ENCODE measurements at regions not wholly inside any gene's neighbourhood (a gene's known extent, or its start where the extent isn't known, plus 50 kb on each side); places are given as distances from the start of the nearest gene placed in this dataset.

DNA sequence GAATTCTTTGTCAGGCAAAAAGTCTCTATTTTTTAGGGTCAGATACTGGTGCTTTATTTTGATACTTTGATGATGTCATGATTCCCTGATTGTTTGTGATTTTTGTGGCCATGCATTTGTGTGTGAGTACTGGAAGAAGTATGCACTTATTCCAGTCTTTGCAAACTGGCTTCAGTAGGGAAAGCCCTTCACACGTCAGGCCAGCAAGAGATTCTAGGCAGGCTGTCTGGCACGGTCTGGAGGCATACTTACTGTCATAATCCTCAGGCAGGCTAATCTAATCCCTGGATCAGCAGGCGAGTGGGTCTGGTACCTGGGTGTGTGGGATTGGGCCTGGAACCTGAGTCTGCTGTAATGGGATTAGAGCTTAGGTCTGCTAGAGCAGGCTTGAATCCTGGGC is 391.8 kb upstream of the MMS22L start:
- H3K36me3 Mint-ChIP-seq, result no peaks in the 10 kb centered on the region
- H3K27me3 Mint-ChIP-seq, result no peaks in the 10 kb centered on the region
- no peak overlapping the region for H3K4me3 Mint-ChIP-seq
- H3K4me1 Mint-ChIP-seq (ENCODE audit: unreplicated experiment), result no peaks in the 10 kb centered on the region
- no peak for DNase-seq (ENCODE audit: extremely low spot score, unreplicated experiment)
- H3K27ac Mint-ChIP-seq, result no peak overlapping the region
- no peaks in the 10 kb centered on the region for H3K9me3 Mint-ChIP-seq
- TF ChIP-seq, protein P1, sequence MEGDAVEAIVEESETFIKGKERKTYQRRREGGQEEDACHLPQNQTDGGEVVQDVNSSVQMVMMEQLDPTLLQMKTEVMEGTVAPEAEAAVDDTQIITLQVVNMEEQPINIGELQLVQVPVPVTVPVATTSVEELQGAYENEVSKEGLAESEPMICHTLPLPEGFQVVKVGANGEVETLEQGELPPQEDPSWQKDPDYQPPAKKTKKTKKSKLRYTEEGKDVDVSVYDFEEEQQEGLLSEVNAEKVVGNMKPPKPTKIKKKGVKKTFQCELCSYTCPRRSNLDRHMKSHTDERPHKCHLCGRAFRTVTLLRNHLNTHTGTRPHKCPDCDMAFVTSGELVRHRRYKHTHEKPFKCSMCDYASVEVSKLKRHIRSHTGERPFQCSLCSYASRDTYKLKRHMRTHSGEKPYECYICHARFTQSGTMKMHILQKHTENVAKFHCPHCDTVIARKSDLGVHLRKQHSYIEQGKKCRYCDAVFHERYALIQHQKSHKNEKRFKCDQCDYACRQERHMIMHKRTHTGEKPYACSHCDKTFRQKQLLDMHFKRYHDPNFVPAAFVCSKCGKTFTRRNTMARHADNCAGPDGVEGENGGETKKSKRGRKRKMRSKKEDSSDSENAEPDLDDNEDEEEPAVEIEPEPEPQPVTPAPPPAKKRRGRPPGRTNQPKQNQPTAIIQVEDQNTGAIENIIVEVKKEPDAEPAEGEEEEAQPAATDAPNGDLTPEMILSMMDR (conservative IDR thresholded peaks at IDR 0.05), result no peak

DNA sequence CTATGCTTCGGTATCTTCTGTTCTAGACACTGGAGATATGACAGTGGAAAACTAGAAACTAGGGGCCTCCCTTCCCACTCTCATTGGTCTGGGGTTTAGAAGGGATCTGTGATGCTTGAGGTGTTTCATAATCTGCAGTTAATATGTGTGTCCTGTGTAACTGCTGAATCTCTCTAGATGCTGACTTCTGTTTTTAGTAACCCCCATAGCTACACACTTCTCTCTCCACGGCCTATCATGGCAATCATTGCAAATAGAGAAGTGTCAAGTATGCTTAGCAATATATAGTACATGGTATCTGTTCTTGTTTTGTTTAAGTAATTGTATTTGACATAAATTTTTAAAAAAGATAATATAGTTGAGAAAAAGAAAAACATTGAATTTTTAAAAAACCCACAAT is 394.6 kb upstream of the MMS22L start:
- H3K27me3 Mint-ChIP-seq, result no peaks in the 10 kb centered on the region
- no peaks in the 10 kb centered on the region for H3K36me3 Mint-ChIP-seq
- no peaks in the 10 kb centered on the region for H3K9me3 Mint-ChIP-seq
- TF ChIP-seq, protein P1 (conservative IDR thresholded peaks at IDR 0.05), result no peak
- no peaks in the 10 kb centered on the region for H3K4me1 Mint-ChIP-seq (ENCODE audit: unreplicated experiment)
- no peak overlapping the region for H3K27ac Mint-ChIP-seq
- DNase-seq (ENCODE audit: extremely low spot score, unreplicated experiment), result no peak
- H3K4me3 Mint-ChIP-seq, result no peak overlapping the region

DNA sequence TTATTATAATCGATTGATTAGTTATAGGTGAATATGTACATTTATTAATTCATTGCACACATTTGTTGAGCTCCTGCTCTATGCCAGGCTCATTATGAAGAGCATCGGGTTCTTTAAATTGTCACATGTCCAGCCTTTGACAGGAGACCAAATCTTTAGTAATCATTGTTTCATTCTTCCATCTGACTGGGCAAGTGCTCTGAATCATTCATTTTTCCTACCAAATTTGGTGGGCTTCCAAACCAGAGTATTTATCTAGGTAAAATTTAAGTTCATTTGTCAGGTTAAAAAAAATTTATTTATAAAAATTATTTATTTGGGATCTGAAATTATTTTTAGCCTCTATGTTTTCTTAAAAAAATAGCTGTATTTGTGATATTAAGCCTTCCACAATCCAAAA is 404.9 kb upstream of the MMS22L start:
- DNase-seq (ENCODE audit: extremely low spot score, unreplicated experiment), result no peak
- H3K4me3 Mint-ChIP-seq, result no peak overlapping the region
- H3K36me3 Mint-ChIP-seq, result no peaks in the 10 kb centered on the region
- H3K27me3 Mint-ChIP-seq, result no peaks in the 10 kb centered on the region
- TF ChIP-seq, protein P1 (conservative IDR thresholded peaks at IDR 0.05), result no peak
- H3K9me3 Mint-ChIP-seq, result no peaks in the 10 kb centered on the region
- H3K4me1 Mint-ChIP-seq (ENCODE audit: unreplicated experiment), result no peaks in the 10 kb centered on the region
- H3K27ac Mint-ChIP-seq, result no peak overlapping the region

DNA sequence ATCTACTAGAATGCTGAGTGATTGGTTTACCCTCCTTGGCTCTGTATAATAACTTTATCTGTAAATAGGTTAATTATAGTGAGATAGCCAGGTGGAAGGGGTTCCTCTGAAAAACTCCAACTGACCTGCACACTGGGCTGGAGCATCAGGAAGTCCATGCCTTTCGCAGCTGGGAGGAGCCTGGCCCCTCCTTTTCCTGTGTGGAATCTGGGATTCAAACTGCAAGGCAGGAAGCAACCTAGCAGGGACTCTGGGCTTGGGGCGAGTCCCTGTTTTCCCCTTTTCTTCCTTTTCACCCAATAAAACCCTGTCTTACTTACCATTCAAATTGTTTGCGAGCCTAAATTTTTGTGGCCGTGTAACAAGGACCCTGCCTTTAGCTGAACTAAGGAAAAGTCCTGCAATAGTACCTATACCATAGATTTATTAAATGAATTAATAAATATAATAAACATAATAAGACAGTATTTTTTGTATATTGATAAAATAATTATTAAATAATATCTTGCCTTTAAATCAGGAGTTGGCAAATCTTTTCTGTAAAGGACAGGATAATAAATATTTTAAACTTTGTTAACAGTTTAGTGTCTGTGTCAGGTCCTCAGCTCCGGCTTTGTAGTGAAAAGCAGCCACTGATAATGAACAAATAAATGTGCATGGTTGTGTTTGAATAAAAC is 406.2 kb upstream of the MMS22L start:
- Mint-ChIP-seq H3K4me1 (ENCODE audit: unreplicated experiment) (no peaks in the 10 kb centered on the region), H3K36me3 (no peaks in the 10 kb centered on the region), H3K9me3 (no peaks in the 10 kb centered on the region), H3K27ac (no peak overlapping the region), H3K27me3 (no peaks in the 10 kb centered on the region), H3K4me3 (no peak overlapping the region)
- no peak for DNase-seq (ENCODE audit: extremely low spot score, unreplicated experiment)
- TF ChIP-seq, protein P1 (conservative IDR thresholded peaks at IDR 0.05), result no peak

DNA sequence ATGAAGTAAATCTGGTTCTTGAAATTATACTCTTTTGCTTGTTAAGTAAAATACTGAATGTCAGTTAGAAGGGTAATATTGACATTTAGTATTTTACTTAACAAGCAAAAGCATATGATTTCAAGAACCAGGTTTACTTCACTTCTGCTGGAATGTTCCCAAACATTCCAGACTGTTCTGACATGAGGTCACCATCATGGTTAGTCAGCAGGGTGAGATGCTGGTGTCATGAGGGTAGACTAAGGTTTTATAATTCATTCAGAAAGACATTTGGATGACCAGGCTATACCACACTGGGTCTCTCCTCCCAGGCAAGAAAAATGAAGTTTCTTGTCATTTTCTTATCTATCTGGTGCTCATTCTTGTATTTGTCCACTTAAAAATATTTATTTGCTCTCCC is 414.4 kb upstream of the MMS22L start:
- Mint-ChIP-seq H3K4me1 (ENCODE audit: unreplicated experiment) (no peaks in the 10 kb centered on the region), H3K9me3 (no peaks in the 10 kb centered on the region), H3K36me3 (no peaks in the 10 kb centered on the region), H3K27ac (no peak overlapping the region), H3K4me3 (no peak overlapping the region), H3K27me3 (no peaks in the 10 kb centered on the region)
- DNase-seq (ENCODE audit: extremely low spot score, unreplicated experiment), result no peak
- TF ChIP-seq, protein P1 (conservative IDR thresholded peaks at IDR 0.05), result no peak

DNA sequence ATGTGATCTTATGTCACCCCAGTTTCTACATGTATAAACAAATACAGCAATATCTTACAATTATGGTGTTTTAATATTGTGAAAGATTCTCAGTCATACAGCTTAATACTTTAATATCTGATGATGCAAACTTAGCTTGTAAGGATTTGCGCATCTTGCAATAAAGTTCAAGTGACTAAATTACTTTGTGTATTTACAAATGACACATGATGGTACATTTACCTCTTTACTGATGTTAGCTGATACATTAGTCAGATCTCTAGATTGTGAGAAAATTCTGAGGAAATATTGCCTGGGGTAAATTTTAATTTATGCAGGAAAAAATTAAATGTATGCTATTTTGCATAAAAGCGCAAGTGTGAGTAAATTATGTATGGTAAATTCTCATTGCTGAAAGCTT is 418.8 kb upstream of the MMS22L start:
- TF ChIP-seq, protein P1 (conservative IDR thresholded peaks at IDR 0.05), result no peak
- Mint-ChIP-seq H3K4me1 (ENCODE audit: unreplicated experiment) (no peaks in the 10 kb centered on the region), H3K36me3 (no peaks in the 10 kb centered on the region), H3K27ac (no peak overlapping the region), H3K27me3 (peaks cover 3% of the 10 kb centered on the region), H3K4me3 (no peak overlapping the region), H3K9me3 (no peaks in the 10 kb centered on the region)
- DNase-seq (ENCODE audit: extremely low spot score, unreplicated experiment), result no peak

Measured in type B pancreatic cell (in vitro differentiated cells).